AG04449 (cell line): ENCODE measurements at regions not wholly inside any gene's neighbourhood (a gene's known extent, or its start where the extent isn't known, plus 50 kb on each side); places are given as distances from the start of the nearest gene placed in this dataset.

Source experiments
- CTCF ChIA-PET: fragments of 350-600 bp; formaldehyde crosslinking; extraction: SDS; loops from one replicate; lab custom pipeline; 2021; ENCODE audit warnings: antibody characterized with exemption; lab: Yijun Ruan, JAX
- POLR2A ChIA-PET: fragments of 400-600, 350-600 bp; formaldehyde crosslinking; extraction: SDS; loops from one replicate; lab custom pipeline; 2020; ENCODE audit warnings: antibody characterized with exemption, inconsistent platforms; lab: Yijun Ruan, JAX
- DNase-seq: peaks from one replicate; pipeline ENCODE4 v3.0.0-alpha.2; 2010; ENCODE audit warnings: low read depth, low spot score
- H3K4me3 ChIP-seq: 2 replicates; pipeline ENCODE4 v1.5.1; 2011; ENCODE audit warnings: low read depth, mild to moderate bottlenecking, control low read depth, low read length
- CTCF ChIP-seq: IDR thresholded peaks from one replicate; pipeline ENCODE4 v1.5.1; 2011; ENCODE audit warnings: mild to moderate bottlenecking, moderate library complexity, low read length, control low read depth, inconsistent platforms; ENCODE audit not compliant: insufficient read depth; ENCODE audit errors: missing control alignments

- no peak overlapping the region for H3K4me3 ChIP-seq
- DNase-seq = no peak
- TF ChIP-seq CTCF = no peak
- POLR2A ChIA-PET = no interaction called here
- CTCF ChIA-PET = no interaction called here
Measured at GRCh38 chr2:103165836-103166235, 404.0 kb downstream of the TMEM182 start.

DNA sequence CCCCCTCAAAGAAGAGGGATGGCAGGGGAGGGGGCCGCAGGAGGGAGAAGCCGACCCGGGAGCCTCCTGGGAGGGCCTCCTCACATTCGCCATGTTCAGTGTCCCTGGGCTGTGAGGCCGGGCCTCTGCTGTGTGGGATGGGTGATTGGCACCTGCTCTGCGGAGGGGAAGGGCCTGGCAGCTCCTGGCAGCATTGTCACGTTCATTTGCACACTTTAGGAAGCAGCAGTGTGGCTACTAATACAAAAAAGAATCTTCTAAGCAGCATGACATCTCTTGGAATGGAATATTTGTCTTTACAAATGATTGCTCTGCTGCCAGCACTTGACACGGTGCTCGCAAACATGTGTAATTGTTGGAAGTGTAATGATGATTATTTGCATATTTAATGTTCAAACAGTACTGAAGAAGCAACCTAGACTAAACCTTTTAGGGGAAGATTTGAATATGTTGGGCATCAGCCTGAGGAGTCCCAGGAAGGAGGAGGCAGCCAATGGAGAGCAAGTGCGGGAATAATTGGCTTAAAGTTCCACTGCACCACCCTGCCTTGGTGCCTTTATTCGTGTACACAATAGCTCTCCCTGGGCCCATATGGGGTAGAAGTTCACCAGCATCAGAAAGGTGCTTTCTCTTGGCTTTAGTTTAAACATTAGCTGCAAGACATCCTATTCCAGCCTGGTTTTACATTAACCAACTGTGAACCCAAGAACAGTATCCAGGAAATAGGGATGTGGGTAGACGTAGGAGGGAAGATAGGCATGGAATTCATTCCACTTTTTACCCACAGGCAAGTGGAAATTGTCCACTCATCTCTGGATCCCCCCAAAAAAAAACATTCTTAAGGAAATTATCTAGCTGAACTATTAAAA lies 404.9 kb downstream of the TMEM182 start:
- POLR2A ChIA-PET = no interaction called here
- CTCF ChIA-PET = no interaction called here
- no peak for TF ChIP-seq CTCF
- DNase-seq = no peak
- H3K4me3 ChIP-seq = no peak overlapping the region

DNA sequence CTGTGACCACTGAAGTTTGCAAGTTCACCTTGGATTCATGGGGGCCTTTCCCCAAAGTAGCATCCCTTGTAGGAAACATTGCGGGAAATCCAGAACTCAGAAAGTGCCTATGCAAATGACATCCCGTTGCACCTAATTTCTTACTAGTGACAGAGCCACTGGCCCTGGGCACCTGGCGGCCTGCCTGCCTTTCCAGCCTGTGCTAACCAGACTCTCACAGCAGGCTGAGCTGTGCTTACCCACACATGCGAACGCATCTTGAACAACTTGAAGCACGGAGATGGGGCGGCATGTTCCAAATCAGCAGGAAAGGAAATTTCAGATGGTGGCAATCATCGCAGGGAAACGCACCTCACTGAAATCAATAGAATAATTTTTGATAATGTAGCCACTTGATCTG lies 405.8 kb downstream of the TMEM182 start:
- TF ChIP-seq CTCF = no peak
- no peak for DNase-seq
- ChIA-PET CTCF (no interaction called here), POLR2A (no interaction called here)
- H3K4me3 ChIP-seq = no peak overlapping the region

GRCh38 chr2:103169861-103170260 lies 408.0 kb downstream of the TMEM182 start:
- no peak for TF ChIP-seq CTCF
- DNase-seq = no peak
- ChIA-PET POLR2A (no interaction called here), CTCF (no interaction called here)
- no peak overlapping the region for H3K4me3 ChIP-seq

DNA sequence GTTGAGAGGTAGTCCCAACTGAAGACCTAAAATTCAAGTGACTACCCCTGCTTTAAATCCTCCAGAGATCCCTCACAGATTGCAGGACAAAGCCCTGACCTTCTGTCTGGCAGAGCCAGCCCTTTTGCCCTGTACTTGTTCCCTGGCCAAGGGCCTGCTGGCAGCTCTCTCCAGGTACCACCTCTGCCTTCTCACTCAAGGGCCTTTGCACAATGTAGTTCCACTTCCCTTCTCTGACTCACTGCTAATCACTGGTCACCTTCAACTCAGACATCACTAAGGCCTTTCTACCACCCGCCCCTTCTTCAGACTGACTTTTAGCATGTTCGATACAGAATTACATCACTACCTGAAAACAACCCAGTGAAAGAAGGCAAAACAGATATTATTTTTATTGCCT lies 411.0 kb downstream of the TMEM182 start:
- ChIA-PET POLR2A (no interaction called here), CTCF (no interaction called here)
- no peak for DNase-seq
- no peak for TF ChIP-seq CTCF
- no peak overlapping the region for H3K4me3 ChIP-seq

DNA sequence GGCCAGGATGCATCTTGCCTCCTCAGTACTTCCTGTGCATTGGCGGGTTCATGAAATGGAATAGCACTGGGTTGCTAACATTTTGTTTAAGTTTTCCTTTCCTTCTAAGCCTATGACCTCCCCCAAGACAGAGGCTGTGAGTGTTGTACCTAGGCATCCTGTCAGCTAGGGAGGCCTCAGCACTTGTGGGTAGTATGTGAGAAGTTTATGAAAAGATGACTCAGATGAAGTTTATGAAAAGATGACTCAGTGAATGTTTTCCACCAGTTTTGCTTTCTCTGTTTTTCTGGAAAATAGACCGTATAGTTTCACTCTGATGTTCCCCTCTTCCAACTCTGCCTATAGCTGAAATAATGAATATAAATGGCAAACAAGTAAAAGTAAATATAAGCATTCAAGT lies 412.9 kb downstream of the TMEM182 start:
- no peak for TF ChIP-seq CTCF
- POLR2A ChIA-PET = no interaction called here
- no peak overlapping the region for H3K4me3 ChIP-seq
- CTCF ChIA-PET = no interaction called here
- no peak for DNase-seq
